ENCODE measurements at regions not wholly inside any gene's neighbourhood (a gene's known extent, or its start where the extent isn't known, plus 50 kb on each side); places are given as distances from the start of the nearest gene placed in this dataset.

GRCh38 chr14:96666088-96666487, 131.1 kb upstream of the VRK1 start:
- TF ChIP-seq, protein P1, sequence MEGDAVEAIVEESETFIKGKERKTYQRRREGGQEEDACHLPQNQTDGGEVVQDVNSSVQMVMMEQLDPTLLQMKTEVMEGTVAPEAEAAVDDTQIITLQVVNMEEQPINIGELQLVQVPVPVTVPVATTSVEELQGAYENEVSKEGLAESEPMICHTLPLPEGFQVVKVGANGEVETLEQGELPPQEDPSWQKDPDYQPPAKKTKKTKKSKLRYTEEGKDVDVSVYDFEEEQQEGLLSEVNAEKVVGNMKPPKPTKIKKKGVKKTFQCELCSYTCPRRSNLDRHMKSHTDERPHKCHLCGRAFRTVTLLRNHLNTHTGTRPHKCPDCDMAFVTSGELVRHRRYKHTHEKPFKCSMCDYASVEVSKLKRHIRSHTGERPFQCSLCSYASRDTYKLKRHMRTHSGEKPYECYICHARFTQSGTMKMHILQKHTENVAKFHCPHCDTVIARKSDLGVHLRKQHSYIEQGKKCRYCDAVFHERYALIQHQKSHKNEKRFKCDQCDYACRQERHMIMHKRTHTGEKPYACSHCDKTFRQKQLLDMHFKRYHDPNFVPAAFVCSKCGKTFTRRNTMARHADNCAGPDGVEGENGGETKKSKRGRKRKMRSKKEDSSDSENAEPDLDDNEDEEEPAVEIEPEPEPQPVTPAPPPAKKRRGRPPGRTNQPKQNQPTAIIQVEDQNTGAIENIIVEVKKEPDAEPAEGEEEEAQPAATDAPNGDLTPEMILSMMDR (IDR thresholded peaks at IDR 0.05), result no peak
- TF ChIP-seq POLR2A (IDR thresholded peaks at IDR 0.05), result no peak
- TF ChIP-seq POLR2AphosphoS5 (IDR thresholded peaks at IDR 0.05), result no peak

Measured in upper lobe of left lung (tissue), 4 donors.